ENCODE measurements at regions not wholly inside any gene's neighbourhood (a gene's known extent, or its start where the extent isn't known, plus 50 kb on each side); places are given as distances from the start of the nearest gene placed in this dataset.
A peak's percentile ranks its signal among the peaks of the same experiment; 100 is the strongest.

GRCh38 chr2:129091620-129092019 is 773.0 kb upstream of the HS6ST1 start:
- Histone ChIP-seq H3K9me3 (no peaks in the 10 kb centered on the region), H3K27ac (no peak overlapping the region), H3K27me3 (peaks cover 0 to 3% of the 10 kb centered on the region in 2 donors), H3K36me3 (replicated peaks in 1 of 2; ENCODE audit: insufficient read depth in 1 of 2, low read depth in 2 of 2) (no peaks in the 10 kb centered on the region), H3K4me3 (no peak overlapping the region), H3K4me1 (no peaks in the 10 kb centered on the region)
- 87 to 90% methylated on average over 3 of the region's 3 CpGs for WGBS, 2 donors
- no peak for TF ChIP-seq POLR2A (IDR thresholded peaks at IDR 0.05)
- no peak for TF ChIP-seq CTCF (IDR thresholded peaks at IDR 0.05)
- ATAC-seq (no peak), DNase-seq (no peak)
- intact Hi-C loops (cut with DNase I) = no loop called here

DNA sequence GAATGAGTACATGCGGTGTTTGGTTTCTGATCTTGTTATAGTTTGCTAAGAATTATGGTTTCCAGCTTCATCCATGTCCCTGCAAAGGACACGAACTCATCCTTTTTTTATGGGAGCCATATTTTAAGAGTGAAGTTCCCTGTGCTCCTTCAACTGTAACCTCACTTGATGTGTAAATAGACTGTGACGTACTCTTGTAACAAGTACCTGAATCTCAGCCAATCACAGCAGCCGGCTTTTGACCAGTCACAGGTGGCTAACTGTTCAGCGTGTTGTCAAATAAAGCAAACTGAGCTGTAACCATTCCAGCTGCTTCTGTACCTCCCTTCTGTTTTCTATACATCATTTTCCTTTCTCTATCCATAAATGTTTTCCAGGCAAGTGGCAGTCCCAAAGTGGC is 774.3 kb upstream of the HS6ST1 start:
- Histone ChIP-seq H3K4me3 (no peak overlapping the region), H3K36me3 (replicated peaks in 1 of 2; ENCODE audit: insufficient read depth in 1 of 2, low read depth in 2 of 2) (no peaks in the 10 kb centered on the region), H3K4me1 (no peaks in the 10 kb centered on the region), H3K27me3 (peaks cover 0 to 3% of the 10 kb centered on the region in 2 donors), H3K9me3 (no peaks in the 10 kb centered on the region), H3K27ac (no peak overlapping the region)
- peak; percentile 71 for ATAC-seq
- 63 to 69% methylated on average over 5 of the region's 5 CpGs for WGBS, 2 donors
- TF ChIP-seq POLR2A (IDR thresholded peaks at IDR 0.05) (no peak), CTCF (IDR thresholded peaks at IDR 0.05) (no peak)
- intact Hi-C loops (cut with DNase I) = no loop called here
- peak in 2 of 4 donors; percentile 40 to 47 for DNase-seq

DNA sequence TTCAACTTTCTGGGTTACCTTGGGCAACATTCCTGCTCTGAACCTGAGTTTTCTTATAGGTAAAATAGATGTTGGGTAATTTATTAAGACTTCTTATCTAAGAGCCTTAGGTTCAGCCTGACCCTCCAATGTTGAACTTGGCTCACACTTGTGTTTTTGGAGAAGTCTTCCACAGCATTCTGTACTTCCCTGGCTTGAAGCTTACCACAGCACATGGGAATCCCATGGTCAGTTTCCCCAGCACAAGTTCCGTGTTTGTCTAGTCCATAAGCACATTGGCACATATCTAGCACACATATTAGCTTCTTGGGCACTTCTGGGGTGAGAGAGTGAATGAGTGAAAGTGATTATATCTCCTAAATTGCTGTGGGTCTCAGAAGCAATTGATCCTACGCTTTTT is 782.5 kb upstream of the HS6ST1 start:
- Histone ChIP-seq H3K4me3 (no peak overlapping the region), H3K4me1 (no peaks in the 10 kb centered on the region), H3K36me3 (replicated peaks in 1 of 2; ENCODE audit: insufficient read depth in 1 of 2, low read depth in 2 of 2) (no peaks in the 10 kb centered on the region), H3K27ac (no peak overlapping the region), H3K27me3 (no peaks in the 10 kb centered on the region), H3K9me3 (no peaks in the 10 kb centered on the region)
- ATAC-seq (no peak), DNase-seq (no peak)
- intact Hi-C loops (cut with DNase I) = no loop called here
- WGBS, 2 donors = 79 to 83% methylated on average over 2 of the region's 2 CpGs
- no peak for TF ChIP-seq CTCF (IDR thresholded peaks at IDR 0.05)
- TF ChIP-seq POLR2A (IDR thresholded peaks at IDR 0.05) = no peak

DNA sequence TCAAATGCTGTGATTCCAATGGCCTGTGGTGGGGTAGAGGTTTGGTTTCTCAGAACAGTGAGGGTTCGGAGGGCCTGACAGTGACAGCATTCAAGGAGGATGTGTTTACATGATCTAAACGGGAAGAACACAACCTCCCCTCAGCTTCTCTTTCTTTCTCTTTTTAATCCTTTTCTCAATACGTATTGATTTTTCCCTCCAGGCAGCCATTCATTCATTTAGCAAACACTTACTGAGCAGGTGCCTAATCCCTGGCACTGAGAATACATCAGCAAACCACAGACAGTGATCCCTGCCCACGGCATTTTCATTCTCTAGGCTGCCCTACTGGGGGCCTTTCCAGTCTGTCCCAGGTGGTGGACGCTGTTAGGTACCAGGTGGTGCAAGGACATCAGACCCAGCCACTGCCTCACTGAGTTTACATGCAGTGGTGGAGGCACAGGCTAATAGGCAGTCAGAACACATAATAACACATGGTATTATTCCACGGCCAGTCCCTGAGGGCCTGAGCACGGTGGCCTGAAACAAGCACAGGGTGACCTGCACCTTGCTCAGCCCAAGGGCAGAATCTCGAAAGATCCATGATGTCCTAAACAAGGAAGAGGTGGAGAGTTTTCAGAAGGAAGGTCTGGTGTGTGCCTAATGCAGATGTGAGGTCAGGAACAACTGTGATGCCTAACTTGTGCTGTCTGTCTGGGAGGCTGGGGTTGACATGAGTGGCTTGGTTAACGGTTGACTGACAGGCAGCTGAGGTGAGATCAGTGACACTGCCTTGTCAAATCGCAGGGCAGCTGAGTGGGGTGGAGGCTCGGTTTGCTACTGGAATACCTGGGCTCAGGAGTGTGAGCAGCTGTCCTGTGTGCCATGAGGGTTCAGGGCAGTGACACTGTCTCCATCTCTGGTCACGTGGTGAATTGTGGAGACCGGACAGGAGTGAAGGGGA is 785.5 kb upstream of the HS6ST1 start:
- 68 to 81% methylated on average over 11 to 13 of the region's 13 CpGs for WGBS, 2 donors
- no peaks in the 10 kb centered on the region for H3K4me1 ChIP-seq
- H3K36me3 ChIP-seq (replicated peaks in 1 of 2; ENCODE audit: insufficient read depth in 1 of 2, low read depth in 2 of 2) = no peaks in the 10 kb centered on the region
- no peak for TF ChIP-seq POLR2A (IDR thresholded peaks at IDR 0.05)
- TF ChIP-seq CTCF (IDR thresholded peaks at IDR 0.05) = no peak
- H3K27me3 ChIP-seq = no peaks in the 10 kb centered on the region
- no peak overlapping the region for H3K27ac ChIP-seq
- no peaks in the 10 kb centered on the region for H3K9me3 ChIP-seq
- DNase-seq (no peak), ATAC-seq (no peak)
- intact Hi-C loops (cut with DNase I) = no loop called here
- H3K4me3 ChIP-seq = no peak overlapping the region

DNA sequence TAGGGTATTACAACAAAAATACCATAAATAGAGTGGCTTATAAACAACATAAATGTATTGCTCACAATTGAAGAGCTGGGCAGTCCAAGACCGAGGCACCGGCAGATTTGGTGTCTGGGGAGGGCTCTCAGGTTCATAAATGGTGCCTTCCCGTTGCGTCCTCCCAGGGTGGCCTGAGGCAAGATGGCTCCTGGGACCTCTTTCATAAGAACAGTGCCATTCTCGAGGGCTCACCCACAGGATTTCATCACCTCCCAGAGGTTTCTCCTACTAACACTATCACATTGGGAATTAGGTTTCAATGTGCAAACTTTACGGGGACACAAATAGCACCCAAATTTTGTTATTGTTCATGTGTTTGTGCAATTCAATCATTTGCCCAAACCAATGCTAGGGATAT is 793.5 kb upstream of the HS6ST1 start:
- intact Hi-C loops (cut with DNase I) = no loop called here
- Histone ChIP-seq H3K4me1 (peaks cover 2% of the 10 kb centered on the region), H3K27ac (no peak overlapping the region), H3K9me3 (no peaks in the 10 kb centered on the region), H3K27me3 (no peaks in the 10 kb centered on the region), H3K36me3 (replicated peaks in 1 of 2; ENCODE audit: insufficient read depth in 1 of 2, low read depth in 2 of 2) (no peaks in the 10 kb centered on the region), H3K4me3 (no peak overlapping the region)
- ATAC-seq (no peak), DNase-seq (no peak)
- 89 to 96% methylated on average over 6 of the region's 6 CpGs for WGBS, 2 donors
- TF ChIP-seq POLR2A (IDR thresholded peaks at IDR 0.05) = no peak
- TF ChIP-seq CTCF (IDR thresholded peaks at IDR 0.05) = no peak
